Astrocyte (in vitro differentiated cells and primary cell): ENCODE measurements at regions not wholly inside any gene's neighbourhood (a gene's known extent, or its start where the extent isn't known, plus 50 kb on each side); places are given as distances from the start of the nearest gene placed in this dataset.

Source experiments
- DNase-seq: peaks from one replicate; pipeline ENCODE4 v3.0.0-alpha.2; 2010; ENCODE audit warnings: low read depth
- FAIRE-seq: peaks from 2 replicates; lab custom pipeline; 2011; peaks lifted over from hg19 to GRCh38; lab: Jason Lieb, UNC
- H2AFZ ChIP-seq: 2 replicates; pipeline ENCODE4 v1.6.0; 2012; ENCODE audit warnings: low read depth, low read length, inconsistent platforms
- H3K27ac ChIP-seq: 2 replicates; pipeline ENCODE4 v1.5.1; 2011; ENCODE audit warnings: low read depth, low read length, inconsistent platforms
- H3K27me3 ChIP-seq: 2 replicates; pipeline ENCODE4 v1.6.0; 2011; ENCODE audit warnings: low read length, inconsistent platforms; ENCODE audit not compliant: insufficient read depth
- H3K36me3 ChIP-seq: 2 replicates; pipeline ENCODE4 v1.5.1; 2011; ENCODE audit warnings: low read length, inconsistent platforms; ENCODE audit not compliant: insufficient read depth
- H3K4me1 ChIP-seq: 2 replicates; pipeline ENCODE4 v1.5.1; 2011; ENCODE audit warnings: low read length, inconsistent platforms; ENCODE audit not compliant: insufficient read depth
- H3K4me2 ChIP-seq: 2 replicates; pipeline ENCODE4 v1.6.0; 2012; ENCODE audit warnings: low read length, inconsistent platforms
- H3K4me3 ChIP-seq: 2 replicates; pipeline ENCODE4 v1.5.1; 2011; ENCODE audit warnings: low read depth, mild to moderate bottlenecking, low read length, inconsistent platforms; ENCODE audit not compliant: insufficient read depth
- H3K79me2 ChIP-seq: 2 replicates; pipeline ENCODE4 v1.6.0; 2012; ENCODE audit warnings: mild to moderate bottlenecking, low read length, inconsistent platforms; ENCODE audit not compliant: insufficient read depth
- H3K9ac ChIP-seq: 2 replicates; pipeline ENCODE4 v1.6.0; 2012; ENCODE audit warnings: mild to moderate bottlenecking, low read length, inconsistent platforms
- H3K9me3 ChIP-seq: 2 replicates; pipeline ENCODE4 v1.5.1; 2012; ENCODE audit warnings: low read depth, mild to moderate bottlenecking, low read length, inconsistent platforms; ENCODE audit not compliant: insufficient read depth
- H4K20me1 ChIP-seq: 2 replicates; pipeline ENCODE4 v1.6.0; 2012; ENCODE audit warnings: low read length, inconsistent platforms; ENCODE audit not compliant: insufficient read depth
- H3K27ac Mint-ChIP-seq: one replicate; pipeline ENCODE4 v1.8.0; 2021; ENCODE audit warnings: mild to moderate bottlenecking, mixed read lengths; ENCODE audit not compliant: unreplicated experiment
- H3K27me3 Mint-ChIP-seq: one replicate; pipeline ENCODE4 v1.8.0; 2021; ENCODE audit warnings: low read depth, mixed read lengths; ENCODE audit not compliant: unreplicated experiment
- H3K36me3 Mint-ChIP-seq: one replicate; pipeline ENCODE4 v1.8.0; 2021; ENCODE audit warnings: low read depth, mixed read lengths; ENCODE audit not compliant: unreplicated experiment
- H3K4me1 Mint-ChIP-seq: one replicate; pipeline ENCODE4 v1.8.0; 2021; ENCODE audit warnings: low read depth, mixed read lengths; ENCODE audit not compliant: unreplicated experiment
- H3K4me3 Mint-ChIP-seq: one replicate; pipeline ENCODE4 v1.8.0; 2021; ENCODE audit warnings: mild to moderate bottlenecking, moderate library complexity, mixed read lengths; ENCODE audit not compliant: unreplicated experiment
- H3K9me3 Mint-ChIP-seq: one replicate; pipeline ENCODE4 v1.8.0; 2021; ENCODE audit warnings: mild to moderate bottlenecking, mixed read lengths; ENCODE audit not compliant: unreplicated experiment
- CTCF ChIP-seq: IDR thresholded peaks from 2 replicates; pipeline ENCODE4 v1.5.1; 2011; ENCODE audit warnings: low read depth, mild to moderate bottlenecking, inconsistent platforms, low read length, moderate library complexity; ENCODE audit not compliant: insufficient read depth
- EZH2 ChIP-seq: IDR thresholded peaks from 2 replicates; pipeline ENCODE4 v1.6.1; 2012; ENCODE audit warnings: mild to moderate bottlenecking, low read length, inconsistent platforms; ENCODE audit not compliant: insufficient read depth

- no peaks in the 10 kb centered on the region for H4K20me1 ChIP-seq
- DNase-seq, result no peak
- no peaks in the 10 kb centered on the region for H3K9me3 Mint-ChIP-seq
These were observed 422.0 kb upstream of the FRG2C start for GRCh38 chr3:75242012-75242735.

GRCh38 chr3:75248974-75249373 lies 415.2 kb upstream of the FRG2C start:
- Mint-ChIP-seq H3K27me3 (no peaks in the 10 kb centered on the region), H3K9me3 (no peaks in the 10 kb centered on the region), H3K4me1 (no peaks in the 10 kb centered on the region), H3K27ac (no peak overlapping the region), H3K4me3 (no peak overlapping the region), H3K36me3 (no peaks in the 10 kb centered on the region)
- no peaks in the 10 kb centered on the region for H4K20me1 ChIP-seq
- DNase-seq (no peak), FAIRE-seq (no peak)
- no peaks in the 10 kb centered on the region for H3K79me2 ChIP-seq
- no peak overlapping the region for H3K4me3 ChIP-seq
- H3K9me3 ChIP-seq, result no peaks in the 10 kb centered on the region
- H3K27me3 ChIP-seq, result no peaks in the 10 kb centered on the region
- H3K27ac ChIP-seq, result no peak overlapping the region
- H3K4me1 ChIP-seq, result no peaks in the 10 kb centered on the region
- TF ChIP-seq EZH2, result no peak
- H3K4me2 ChIP-seq, result no peak overlapping the region
- H2AFZ ChIP-seq, result no peak overlapping the region
- H3K36me3 ChIP-seq, result no peaks in the 10 kb centered on the region
- H3K9ac ChIP-seq, result no peak overlapping the region

More at GRCh38 chr3:75242012-75242735, 422.0 kb upstream of the FRG2C start:
- Histone ChIP-seq H3K79me2 (no peaks in the 10 kb centered on the region), H3K4me1 (no peaks in the 10 kb centered on the region), H3K9ac (no peak overlapping the region), H3K36me3 (no peaks in the 10 kb centered on the region), H3K4me3 (no peak overlapping the region), H3K9me3 (no peaks in the 10 kb centered on the region), H3K4me2 (no peak overlapping the region), H3K27ac (no peak overlapping the region), H3K27me3 (peaks cover 2% of the 10 kb centered on the region), H2AFZ (no peak overlapping the region)
- no peak for FAIRE-seq
- H3K4me1 Mint-ChIP-seq, result peaks cover 5% of the 10 kb centered on the region
- H3K4me3 Mint-ChIP-seq, result no peak overlapping the region
- no peak overlapping the region for H3K27ac Mint-ChIP-seq
- no peaks in the 10 kb centered on the region for H3K36me3 Mint-ChIP-seq
- no peaks in the 10 kb centered on the region for H3K27me3 Mint-ChIP-seq
- TF ChIP-seq EZH2 (no peak), CTCF (no peak)

- no peaks in the 10 kb centered on the region for H3K4me1 Mint-ChIP-seq
- no peak overlapping the region for H3K27ac Mint-ChIP-seq
- no peaks in the 10 kb centered on the region for H3K9me3 Mint-ChIP-seq
- FAIRE-seq (no peak), DNase-seq (no peak)
- Histone ChIP-seq H3K36me3 (no peaks in the 10 kb centered on the region), H3K79me2 (no peaks in the 10 kb centered on the region), H3K27me3 (peaks cover 3% of the 10 kb centered on the region), H2AFZ (no peak overlapping the region), H3K4me2 (no peak overlapping the region), H3K9ac (no peak overlapping the region), H3K9me3 (no peaks in the 10 kb centered on the region), H3K27ac (no peak overlapping the region), H3K4me3 (no peak overlapping the region), H3K4me1 (no peaks in the 10 kb centered on the region), H4K20me1 (no peaks in the 10 kb centered on the region)
- no peak for TF ChIP-seq EZH2
- TF ChIP-seq CTCF, result no peak
- no peak overlapping the region for H3K4me3 Mint-ChIP-seq
- H3K27me3 Mint-ChIP-seq, result peaks cover 2% of the 10 kb centered on the region
- H3K36me3 Mint-ChIP-seq, result no peaks in the 10 kb centered on the region
These were observed 409.4 kb upstream of the FRG2C start for GRCh38 chr3:75254685-75255084.
